Fibroblast of peridontal ligament (primary cell): ENCODE measurements at regions not wholly inside any gene's neighbourhood (a gene's known extent, or its start where the extent isn't known, plus 50 kb on each side); places are given as distances from the start of the nearest gene placed in this dataset.

Experiments
- DNase-seq: peaks from one replicate; pipeline ENCODE4 v3.0.0-alpha.2; 2010; ENCODE audit errors: extremely low read depth

GRCh38 chr2:236795861-236796219 is 226.2 kb downstream of the ACKR3 start:
- DNase-seq = no peak

DNA sequence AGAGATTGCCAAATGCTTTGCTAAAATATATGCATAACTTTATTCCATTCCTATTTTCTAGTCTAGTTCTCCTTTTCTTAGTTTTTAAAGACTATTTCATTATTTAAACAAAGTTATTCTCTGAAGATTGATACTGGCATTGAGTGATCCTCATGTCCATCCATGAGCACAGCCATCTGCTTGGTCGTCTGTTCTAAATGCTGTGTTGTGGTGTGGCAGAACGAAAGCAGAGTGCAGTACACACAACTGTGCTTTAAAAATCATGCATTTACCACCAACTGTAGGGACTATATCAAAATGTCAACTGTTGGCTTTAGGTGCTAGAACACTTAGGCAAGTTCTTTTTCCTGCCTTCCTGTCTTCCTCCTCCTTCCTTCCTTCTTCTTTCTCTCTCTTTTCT is 226.6 kb downstream of the ACKR3 start:
- no peak for DNase-seq

DNA sequence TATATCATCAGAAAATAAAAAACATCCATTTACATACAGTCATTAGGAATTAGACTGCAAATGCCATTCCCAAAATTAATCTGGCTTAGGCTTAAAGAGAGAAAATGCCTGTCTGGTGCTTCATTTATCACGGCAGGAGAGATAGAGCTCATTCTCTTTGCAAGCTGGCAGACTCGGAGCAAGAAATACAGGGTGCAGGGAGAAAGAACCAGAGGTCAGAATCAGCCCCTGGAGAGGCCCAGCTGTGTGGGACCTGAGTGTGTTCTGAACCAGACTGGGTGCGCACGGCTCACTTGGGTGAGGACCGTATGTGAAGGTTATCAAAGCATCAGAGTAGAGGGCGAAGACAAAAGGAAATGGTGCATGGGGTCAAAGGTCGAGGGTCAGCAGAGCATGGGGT is 227.8 kb downstream of the ACKR3 start:
- DNase-seq = no peak

DNA sequence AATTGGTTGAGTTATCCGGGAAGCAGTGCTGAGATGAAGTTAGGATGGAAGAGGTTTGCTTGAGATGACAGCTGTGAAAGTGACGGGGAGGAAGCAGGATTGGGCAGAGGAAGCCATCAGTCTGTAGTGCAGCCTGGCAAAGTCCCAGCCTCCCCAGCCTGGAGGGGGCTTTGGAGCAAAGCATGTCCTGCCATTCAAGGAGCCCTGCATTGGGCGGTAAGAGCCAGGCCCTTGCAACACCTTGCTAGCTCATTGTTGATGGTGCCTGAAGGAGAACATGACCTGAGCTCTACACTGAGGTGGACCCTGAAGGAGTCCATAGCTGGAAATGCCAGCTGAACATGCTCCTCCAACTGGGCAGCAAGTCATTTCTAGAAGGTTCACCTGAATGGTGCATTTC is 228.9 kb downstream of the ACKR3 start:
- DNase-seq = no peak

DNA sequence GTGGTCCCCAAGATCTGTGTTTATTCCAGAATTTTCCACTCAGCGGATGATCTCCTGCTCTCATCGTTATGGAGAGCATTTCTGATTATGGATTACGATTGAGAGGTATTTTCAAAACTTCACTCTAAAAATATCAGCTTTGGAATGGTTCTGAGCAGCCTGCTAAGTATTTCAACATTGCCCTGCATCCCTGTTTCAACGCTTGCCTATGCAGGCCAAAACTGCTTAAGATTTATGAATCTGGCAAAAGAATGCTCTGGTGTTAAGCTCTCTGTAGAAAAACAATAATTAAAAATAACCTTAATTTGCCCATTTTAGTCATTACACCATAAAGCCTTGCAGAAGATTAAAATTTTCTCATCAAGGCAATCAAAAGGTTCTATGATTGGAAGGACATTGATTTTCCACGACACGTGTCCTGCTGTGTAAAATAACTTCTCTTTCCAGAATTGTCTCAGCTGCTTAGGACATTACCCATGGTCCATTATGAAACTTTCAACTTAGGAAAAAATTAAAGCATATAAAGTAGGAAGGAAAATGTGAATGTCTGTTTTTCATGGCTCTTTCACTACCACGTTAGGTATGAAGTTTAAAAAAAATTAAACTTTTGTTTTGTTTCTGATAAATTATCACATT is 229.9 kb downstream of the ACKR3 start:
- no peak for DNase-seq

DNA sequence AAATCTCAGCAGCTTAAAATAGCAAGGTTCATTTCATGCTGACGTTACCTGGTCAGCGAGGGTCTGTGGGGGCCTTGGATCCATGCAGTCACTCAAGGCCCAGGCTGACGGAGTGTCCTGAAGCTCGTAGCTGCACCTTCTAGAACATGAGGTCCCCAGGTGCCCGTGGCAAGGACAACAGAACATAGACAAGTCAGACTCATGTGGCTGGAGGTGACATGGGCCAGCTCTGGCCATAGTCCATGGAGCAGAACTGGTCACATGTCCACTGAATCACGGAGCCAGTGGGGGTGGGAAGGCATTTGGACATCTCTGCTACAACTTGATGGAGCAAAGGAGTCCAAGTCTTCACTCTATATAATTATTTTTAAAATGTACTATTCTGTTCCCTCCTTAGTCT is 233.2 kb downstream of the ACKR3 start:
- DNase-seq = no peak

DNA sequence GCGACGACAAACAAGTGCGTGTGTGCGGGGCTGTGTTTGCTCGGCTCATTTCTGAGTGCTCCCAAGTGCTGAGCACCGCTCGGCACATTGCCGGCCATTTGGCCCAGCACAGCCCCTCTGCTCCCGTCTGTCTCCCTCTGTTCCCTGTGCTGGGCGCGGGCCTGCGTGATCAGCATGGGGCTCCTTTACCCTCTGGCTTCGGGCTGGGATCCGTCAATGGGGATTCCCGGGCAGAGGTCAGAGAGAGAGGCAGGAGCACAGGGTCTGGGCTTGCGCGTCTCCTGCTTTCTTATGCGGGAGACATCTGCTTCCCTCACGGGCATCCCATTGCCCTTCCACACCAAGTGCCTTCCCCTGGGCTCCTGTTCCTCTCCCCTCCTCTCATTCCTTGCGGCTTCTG is 234.0 kb downstream of the ACKR3 start:
- no peak for DNase-seq

DNA sequence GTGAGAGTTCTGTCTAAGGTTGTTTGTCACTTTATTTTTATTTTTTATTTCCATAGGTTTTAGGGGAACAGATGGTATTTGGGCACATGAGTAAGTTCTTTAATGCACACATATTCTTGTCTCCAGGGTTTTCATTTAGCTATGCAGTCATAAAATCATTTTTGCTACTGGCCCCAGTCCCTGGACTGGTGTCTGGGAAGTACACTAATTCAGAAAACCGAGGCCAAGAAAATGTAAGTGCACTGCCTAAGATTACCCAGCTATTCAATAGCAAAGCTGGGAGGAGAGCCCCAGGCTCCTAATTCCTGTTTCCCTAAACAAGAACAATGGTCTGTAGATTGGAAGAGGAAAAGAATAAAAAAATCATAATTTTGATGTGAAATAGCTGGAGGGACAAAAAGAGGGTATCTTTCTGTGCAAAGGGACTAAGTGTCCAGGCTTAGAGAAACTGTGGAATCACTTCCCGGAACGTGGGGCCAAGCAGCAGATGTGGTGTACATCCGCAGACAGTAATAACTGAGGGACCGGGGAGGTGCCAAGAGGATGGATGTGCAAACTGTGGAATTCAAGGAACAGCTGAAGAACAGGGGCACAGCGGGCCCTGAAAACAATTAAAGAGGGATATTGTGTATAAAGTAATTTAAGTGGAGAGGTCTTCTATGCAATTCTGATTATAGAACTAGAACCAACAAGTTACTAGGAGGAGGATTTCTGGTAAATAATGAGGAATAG is 236.3 kb downstream of the ACKR3 start:
- no peak for DNase-seq

- no peak for DNase-seq
Observed at GRCh38 chr2:236809716-236810115, 240.1 kb downstream of the ACKR3 start.

GRCh38 chr2:236811062-236811656 is 241.5 kb downstream of the ACKR3 start:
- no peak for DNase-seq

- DNase-seq = no peak
Observed at GRCh38 chr2:236813766-236814165, 244.1 kb downstream of the ACKR3 start.

DNA sequence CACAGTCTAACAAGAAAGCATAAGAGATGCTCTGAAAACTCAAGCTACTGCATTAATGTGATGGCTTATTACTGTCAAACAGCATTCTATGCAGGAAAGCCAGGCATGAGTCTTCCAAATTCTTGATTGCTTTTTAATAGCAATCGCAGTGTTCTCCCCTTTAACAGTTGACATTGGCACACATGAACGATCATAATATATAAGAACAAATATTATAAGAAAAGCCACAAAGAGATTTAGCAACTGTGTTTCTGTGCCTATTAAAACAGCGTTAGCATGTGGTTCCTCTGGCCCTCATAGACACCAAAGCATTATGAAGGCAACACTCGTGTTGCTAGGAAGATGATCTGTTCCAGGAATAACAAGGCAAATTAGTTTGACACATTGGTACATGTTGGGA is 245.0 kb downstream of the ACKR3 start:
- DNase-seq = no peak

DNA sequence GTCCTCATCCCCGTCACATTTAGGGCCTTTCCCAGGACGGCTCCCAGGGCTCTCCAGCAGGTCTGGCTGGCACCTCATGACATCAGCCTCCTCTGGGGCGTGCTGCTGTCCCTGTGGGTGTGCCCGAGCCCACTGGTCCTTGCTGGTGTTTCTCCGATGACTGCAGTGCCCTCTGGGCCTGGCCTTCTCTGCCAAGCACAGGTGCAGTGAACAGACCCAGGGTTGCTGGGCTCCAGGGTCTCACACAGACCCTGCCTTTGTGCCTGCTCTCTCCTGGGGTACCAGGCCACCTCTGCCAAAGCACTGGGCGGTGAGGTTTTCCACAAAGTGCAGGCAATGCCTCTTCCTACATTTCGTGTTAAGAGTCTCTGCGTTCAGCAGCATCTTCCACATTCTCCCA is 246.1 kb downstream of the ACKR3 start:
- DNase-seq = no peak

DNA sequence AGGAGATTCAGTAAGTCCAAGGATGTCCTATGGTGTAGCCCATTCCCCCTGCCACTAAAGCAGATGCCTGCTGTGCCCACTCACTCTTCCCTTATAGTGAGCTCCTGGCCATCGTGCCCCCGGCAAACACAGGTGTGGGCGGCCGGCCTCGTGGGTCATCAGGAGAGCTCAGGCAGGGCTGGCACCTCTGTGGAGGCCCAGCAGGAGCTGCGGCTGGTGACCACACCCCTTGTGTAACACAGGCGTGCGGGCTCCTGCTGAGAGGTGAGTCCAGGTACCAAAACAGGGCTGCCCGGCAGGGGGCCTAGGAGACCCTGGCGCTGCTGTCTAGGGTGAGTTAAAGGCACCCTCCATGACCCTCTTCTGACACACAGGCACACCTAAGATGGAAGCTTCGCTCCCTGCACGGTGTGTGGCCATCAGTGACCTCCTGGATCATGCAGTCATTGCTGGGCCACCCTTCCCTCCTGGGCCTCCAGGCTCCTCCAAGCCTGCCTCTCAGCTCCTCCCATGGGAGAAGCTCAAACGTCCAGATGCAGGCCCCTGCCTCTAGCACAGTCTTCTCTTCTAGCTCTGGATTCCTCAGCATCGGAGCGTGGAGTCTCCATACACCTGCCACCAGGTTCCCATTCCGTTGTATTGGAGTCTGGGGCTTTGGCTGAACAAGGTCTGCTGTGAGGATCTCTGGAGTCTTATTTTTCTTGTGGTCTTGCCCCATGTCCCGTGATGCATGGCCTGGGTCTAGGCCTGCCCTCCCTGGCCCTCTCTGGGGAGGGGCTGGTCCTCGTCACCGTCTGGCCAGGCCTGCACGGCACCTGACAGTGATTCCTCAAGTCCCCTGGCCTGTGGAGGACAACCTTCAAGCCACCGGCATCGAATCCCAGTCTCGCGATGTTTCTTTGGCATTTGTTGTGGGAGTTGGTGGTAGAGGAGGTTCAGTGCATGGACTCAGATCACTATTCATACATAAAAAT is 246.9 kb downstream of the ACKR3 start:
- no peak for DNase-seq

DNA sequence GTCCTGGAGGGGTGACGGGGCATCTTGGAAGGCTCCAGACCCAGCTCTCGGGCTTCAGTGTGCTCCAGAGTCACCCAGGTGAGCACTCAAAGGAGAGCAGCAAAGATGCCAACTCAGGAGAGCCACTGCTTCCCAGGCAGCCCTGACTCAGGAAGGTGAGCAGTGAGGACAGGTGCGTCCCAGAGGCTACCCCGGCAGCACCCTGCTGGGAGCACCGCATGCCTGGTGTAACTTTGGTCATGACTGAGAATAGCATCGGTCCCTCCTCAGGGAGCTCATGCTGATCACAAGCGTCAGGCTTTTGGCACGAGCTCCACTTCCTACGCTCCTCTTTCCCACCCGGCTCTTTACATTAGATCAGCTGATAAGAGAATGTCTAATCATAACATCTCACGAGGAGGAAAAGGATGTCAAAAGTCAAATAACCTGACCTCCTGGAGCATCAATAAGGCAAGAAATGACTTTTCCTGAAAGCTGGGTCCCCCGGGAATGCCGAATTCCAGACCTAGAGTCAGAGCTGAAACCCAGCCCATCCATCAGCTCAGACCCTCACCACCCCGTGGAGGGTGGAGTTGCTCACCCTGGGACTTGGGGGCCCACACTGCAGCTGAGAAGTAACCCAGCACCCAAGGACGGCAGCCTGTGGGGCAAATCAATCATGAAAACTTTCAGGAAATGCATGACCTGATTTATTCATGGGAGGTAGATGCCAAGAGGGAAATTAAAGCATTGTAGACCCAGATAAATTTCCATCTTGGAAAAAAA is 248.8 kb downstream of the ACKR3 start:
- DNase-seq = no peak

- DNase-seq = no peak
Observed at GRCh38 chr2:236819275-236820002, 249.8 kb downstream of the ACKR3 start.

- DNase-seq = no peak
Observed at GRCh38 chr2:236820763-236821344, 251.2 kb downstream of the ACKR3 start.

- DNase-seq = no peak
Observed at GRCh38 chr2:236823041-236823629, 253.5 kb downstream of the ACKR3 start.

GRCh38 chr2:236823963-236824362 is 254.3 kb downstream of the ACKR3 start:
- no peak for DNase-seq

DNA sequence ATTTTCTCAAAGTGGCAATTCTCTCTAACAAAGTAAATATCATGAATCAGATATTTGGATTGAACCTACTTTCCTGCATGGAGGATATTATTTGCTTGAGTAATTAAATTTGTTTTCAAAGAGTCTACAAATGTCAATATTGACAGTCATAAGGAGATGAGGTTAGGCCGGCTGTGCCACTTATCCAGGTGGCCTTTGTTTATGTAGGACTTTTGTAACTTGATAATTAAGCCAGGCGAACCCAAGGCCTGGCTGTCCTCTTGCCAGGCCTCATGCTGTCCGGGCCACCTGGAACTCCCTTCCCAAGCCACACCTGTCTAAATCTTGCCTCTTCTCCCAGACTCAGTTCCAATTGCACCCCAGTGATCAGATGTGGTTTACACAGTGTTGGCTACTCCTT is 255.2 kb downstream of the ACKR3 start:
- no peak for DNase-seq
